Stimulated activated CD4-positive, alpha-beta T cell treated with anti-CD3 and anti-CD28 coated beads, Interleukin-1b, Interleukin-23, amount 100 ng/mL, for 4 hours (primary cell): ENCODE measurements at regions not wholly inside any gene's neighbourhood (a gene's known extent, or its start where the extent isn't known, plus 50 kb on each side); places are given as distances from the start of the nearest gene placed in this dataset.

Source experiments
- DNase-seq, 2 donors: peaks; one replicate each; pipeline ENCODE4 v3.0.0-alpha.2; 2020; ENCODE audit warnings: low read depth in 2 of 2

DNA sequence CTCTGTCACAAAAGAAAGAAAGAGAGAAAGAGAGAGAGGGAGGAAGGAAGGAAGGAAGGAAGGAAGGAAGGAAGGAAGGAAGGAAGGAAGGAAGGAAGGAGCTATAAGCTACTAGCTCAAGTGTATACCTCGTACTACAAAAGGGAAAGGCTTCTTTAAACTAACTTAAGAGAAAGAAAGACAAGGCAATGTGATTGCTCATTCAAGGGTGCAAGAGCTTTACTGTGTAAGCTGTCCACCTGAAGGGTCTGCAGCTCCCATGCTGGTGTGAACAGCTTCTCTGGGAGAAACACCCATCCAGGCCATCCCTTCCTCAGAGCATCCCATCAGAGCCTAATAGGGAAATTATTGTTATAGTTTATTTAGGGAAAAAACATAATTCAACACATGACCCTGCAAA, 286.1 kb upstream of the ID2 start:
- DNase-seq = no peak

DNA sequence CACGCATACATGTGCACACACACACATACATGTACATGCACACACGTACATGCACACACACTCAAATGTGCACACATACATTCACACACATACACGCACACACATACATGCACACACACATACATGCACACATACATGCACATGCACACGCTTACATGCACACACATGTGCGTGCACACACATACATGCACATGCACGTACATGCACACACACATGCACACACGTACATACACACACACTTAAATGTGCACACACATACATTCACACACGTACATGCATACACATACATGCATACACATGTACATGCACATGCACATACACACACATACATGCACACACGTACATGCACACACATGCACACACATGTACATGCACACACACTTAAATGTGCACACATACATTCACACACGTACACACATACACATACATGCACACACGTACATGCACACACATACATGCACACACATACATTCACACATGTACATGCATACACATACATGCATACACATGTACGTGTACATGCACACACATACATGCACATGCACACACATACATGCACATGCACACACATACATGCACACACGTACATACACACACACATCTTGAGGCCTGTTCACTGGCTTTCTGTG, 283.7 kb upstream of the ID2 start:
- DNase-seq = no peak

DNA sequence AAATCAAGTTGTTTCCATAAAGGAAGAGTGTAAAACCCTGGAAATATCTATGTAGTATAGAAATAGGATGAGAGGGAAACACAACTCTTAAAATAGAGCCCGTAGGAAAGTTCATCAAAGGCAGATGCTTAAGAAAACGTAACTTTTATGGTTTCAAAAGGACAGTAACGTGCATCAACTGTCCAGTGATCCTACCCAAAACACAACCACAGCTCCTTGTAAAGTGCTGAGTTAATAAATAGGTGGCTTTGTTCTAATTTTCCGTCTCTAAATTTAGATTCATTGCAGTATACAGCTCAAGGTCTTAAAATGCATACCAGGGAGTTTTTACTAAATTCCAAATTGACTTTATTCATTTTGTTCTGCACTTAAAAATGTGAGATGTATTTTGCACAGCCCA, 282.1 kb upstream of the ID2 start:
- DNase-seq = no peak

DNA sequence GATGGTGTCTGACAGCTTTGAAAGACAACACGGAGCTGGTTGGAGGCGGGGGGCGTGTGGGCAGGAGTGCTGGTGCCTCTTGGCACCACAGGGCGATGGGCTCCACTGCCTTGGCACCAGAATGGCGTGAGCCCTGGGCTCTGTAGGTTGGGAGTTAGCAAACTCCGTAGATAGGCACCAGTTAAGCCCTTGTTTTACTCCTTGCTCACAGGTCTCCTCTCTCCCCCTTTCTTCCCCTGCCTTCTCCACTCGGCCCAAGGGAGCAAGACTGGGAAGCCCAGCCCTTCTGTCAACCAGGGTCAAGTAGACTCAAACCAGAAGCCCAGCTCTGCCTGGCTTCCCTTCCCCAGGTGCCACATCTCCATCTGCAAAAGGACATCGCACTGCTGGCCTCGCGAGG, 281.7 kb upstream of the ID2 start:
- no peak for DNase-seq

DNA sequence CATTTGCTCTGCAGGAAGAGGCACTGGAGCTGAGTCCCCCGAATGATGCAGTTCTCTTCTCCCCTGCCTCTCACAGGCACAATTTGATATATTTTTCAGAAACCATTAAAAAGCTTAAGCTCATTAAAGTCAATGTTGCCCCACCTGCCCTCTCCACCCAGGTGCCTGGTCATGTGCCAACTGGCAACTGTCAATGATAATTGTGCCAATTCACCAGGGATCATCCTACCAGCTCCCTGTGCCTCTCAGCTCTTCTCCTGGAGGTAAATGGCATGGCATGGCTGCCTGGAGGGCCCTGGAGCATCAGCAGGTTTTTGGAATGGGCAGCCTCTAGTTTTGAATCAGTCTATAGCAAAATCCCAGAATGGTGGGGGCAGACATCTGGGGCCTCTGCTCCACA, 279.6 kb upstream of the ID2 start:
- DNase-seq = no peak

DNA sequence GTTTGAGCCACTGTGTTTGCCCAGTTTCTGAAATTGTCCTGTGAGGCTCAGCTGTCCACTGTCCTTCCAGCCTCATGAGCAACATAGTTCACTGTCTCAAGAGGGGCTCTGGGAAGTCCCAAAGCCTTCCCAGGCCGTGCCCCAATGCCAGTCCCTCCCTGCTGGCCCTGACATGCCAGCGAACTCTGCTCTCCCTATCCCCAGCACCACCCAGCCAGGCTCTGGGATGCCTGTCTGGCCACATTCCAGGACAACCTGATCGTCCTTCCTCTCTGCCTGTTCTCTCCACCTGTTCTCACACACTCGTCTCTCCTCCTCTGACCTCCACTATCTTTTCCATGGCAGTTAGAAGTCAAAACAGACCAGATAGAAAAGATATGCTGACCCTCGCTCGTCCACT, 278.0 kb upstream of the ID2 start:
- DNase-seq = no peak

DNA sequence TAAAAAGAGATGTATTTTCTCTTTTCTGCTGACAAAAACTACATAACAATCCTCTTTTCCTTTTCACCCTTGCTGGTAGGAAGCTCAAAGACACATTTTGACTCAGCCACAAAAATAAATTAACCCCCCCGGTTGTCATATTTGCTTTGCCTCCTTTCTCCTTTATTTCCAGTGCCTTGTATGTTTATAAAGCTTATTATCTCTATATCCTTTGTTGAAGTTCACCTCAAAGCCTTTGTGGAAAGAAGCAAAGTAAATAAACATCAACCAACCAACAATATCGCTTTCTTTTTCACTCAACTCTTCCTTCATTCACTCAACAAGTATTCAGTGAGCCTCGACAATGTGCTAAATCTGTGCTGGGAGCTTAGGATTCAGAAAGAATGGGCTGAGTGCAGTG, 276.5 kb upstream of the ID2 start:
- DNase-seq = no peak

DNA sequence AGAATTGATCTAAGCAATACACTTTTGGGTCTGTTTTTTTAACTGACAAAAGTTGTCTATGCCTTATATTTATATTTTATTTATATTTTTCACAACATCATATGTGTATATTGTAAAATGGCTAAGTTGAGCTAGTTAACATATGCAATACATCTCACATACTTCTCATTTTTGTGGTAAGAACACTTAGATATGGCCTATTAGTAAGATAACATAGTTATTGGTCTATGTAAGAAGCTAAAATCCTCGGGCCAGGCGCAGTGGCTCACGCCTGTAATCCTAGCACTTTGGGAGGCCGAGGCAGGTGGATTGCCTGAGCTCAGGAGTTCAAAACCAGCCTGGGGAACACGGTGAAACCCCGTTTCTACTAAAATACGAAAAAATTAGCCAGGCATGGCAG, 275.6 kb upstream of the ID2 start:
- no peak for DNase-seq

DNA sequence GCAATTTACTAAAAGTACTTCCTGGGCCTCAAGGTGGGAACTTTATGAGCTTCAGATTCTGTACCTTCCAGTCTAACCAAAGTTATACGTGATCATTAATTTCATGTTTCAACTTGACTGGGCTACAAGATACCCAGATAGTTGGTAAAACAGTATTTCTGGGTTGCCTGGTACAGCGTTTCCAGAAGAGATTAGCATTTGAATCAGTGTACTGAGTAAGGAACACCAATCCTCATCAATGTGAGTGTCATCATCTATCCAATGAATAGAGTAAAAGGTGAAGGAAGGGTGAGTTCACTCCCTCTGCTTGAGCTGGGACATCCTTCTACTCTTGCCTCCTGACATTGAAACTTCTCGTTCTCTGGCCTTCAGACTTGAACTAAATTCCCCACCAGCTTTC, 274.5 kb upstream of the ID2 start:
- no peak for DNase-seq

DNA sequence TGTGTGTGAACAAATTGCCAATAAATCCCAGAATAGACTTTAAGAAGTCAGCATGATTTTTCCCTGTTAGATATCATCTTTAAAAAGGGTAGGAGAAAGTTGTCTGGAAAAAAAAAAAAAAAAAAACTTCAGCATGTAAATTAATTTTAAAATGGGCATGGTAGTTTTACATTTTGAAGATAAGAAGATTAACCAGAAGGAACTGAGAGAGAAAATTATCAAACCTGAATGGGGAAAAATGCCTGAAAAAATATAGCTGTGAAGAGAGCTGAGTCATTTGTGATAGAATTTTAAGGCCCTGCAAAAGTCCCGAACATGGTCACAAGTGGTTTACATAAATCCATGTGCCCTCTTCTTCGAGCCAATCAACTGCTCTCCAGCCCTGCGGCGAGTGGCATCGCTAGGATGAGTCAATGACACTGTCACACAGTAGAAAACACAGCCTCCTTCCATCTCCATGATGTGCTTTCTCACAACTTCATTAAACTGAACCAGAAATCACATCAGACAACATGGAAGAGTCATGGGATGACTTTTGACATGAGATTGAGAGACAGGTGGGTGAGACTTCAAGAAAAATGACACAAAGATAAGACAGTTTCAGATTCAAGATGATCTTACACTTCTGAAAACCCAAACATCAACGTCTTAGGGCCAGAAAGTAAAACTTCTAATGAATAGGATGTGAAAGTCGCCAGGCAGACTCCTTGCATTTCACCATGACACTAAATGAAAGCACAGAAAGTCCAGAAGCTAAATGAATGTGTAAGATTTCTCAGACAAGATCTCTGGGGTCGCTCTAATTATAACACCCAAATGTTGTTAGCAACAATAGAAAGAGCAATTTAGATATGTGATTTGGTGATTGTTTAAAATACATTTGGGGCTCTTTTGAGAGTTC, 273.0 kb upstream of the ID2 start:
- DNase-seq = peak; percentile 12 to 51

DNA sequence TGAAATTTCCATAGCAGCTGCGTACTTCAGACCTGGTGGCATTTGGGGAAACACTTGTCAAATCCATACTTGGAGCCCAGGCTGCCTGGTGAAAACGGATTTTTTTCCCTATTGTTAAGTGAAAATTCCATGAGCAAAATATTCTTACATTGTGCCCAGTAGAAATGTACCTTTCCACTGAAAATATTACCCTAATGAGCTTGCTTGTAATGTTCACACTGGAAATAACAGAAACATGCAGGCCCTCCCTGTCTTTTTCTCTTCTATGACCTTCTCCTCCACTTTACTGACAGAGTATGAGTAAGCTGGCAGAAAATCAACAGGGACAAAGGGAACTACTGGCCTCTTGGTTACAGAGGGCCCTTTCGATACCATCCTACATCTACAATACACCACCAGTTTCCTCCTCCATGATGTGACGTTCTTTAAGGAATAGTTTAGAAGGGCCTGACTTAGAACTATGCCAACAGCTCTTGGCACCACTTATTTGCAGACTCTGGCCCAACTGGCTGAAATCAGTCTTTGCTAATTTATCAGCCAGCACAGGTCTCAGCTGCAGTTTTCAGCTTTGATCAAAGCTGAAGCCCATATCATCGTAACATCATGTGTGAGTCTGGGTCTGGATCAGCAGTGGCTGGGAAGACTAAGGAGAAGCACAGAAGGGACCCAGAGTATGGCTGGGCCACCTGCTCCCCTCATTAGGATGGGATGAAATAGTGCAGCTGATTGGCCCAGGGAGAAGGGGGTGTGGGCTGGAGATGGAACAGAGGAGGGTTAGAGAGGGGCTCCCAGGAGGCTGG, 272.2 kb upstream of the ID2 start:
- DNase-seq = no peak

DNA sequence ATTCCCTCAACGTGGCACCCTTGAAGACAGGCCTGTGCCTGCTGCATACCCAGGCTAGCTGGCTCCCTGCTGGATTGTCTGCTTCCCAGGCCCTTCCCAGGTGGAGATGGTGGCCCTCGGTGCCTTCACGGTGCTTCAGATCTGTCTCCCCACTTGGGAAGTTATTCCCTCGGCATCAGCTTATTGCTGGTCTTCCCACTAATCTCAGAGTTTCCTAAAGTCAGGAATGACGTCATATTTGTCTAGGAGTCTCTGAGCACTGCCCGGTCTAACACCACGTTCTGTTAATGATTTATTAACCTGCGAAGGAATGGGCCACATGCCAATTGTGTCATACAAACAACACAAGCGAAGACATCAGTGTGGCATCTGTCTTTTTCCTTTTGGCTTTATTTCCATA, 269.8 kb upstream of the ID2 start:
- no peak for DNase-seq

DNA sequence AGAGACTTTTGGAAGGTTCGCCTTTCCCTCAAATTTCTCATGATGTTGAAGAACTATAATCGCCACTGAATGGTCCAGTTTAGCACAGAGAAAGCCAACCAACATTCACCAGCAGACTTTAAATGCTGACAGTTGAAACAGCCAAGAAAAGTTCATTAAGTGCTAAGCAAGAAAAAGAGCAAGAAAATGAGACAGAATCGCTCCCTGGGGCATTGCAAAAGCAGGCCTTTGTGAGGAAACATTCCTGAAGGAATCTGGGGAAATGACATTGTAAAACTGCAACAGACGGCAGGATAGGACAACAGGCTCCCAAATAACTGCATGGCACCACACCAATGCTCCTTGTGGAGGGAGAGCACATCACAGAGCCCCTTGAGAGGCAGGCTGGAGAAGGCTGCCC, 269.3 kb upstream of the ID2 start:
- DNase-seq = no peak

DNA sequence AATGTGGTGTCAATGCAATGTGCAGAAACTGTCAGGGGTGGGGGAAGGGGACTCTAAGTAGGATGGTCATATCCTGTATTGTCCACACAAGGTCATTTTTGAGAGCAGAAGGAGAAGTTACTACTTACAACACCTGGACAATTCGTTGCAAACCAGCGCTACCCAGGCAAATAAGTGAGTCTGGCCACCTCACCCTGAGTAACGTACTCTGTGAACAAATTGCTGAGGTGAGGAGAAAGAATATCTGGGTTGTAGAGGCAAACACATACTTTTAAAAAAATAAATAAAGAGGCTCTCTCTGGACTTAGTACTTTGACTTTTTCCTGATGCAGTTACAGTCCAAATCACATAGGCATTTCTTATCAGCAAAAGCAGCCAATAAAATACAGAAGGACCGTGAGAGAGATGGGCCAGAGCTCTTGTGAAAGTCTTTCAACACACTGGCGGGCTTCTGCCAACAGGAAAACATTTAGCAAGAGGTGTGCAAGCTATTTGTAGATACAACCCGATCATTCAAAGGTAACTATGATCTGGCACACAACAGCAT, 268.2 kb upstream of the ID2 start:
- DNase-seq = no peak

DNA sequence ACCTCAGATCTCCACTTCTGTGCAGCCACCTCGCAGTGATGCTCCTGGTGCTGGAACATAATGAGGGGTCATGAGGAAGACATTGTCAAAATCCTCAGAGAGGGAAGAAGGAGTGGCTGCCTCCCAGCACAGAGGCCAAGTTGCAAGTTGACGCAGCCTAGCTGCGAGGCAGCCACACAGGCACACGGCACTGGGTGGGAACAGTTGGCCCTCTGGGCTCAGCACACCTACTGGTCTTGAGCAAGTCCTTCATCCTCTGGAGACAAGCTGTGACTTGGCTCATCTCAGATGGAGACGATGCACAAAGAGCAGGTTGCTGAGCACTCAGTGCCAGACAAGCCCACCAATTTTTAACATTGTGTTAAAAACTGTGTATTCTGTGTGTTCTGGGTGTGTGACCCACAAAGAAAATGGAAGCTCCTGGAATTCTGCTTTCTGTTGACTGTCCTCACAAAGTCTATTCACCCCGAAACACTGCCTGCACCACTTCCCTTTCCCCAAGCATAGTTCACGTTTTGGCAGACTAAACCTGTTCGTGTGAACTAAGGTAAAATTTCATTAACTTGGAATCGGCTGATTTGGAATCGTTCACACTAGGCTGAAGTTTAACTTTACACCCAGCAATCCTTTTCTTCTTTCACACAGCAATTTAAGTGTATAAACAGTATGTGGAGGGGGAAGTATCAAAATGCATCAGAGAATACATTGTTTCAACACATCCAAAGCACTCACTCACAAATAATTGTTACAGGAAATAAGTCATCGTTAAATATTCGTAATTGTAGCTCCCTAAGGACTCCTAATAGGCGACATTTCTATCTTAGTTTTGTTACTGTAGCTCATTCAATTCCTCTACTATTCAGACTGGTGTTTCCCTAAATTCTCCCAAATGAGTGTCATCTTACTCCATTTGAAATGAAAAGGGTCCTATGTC, 266.6 kb upstream of the ID2 start:
- DNase-seq = no peak

DNA sequence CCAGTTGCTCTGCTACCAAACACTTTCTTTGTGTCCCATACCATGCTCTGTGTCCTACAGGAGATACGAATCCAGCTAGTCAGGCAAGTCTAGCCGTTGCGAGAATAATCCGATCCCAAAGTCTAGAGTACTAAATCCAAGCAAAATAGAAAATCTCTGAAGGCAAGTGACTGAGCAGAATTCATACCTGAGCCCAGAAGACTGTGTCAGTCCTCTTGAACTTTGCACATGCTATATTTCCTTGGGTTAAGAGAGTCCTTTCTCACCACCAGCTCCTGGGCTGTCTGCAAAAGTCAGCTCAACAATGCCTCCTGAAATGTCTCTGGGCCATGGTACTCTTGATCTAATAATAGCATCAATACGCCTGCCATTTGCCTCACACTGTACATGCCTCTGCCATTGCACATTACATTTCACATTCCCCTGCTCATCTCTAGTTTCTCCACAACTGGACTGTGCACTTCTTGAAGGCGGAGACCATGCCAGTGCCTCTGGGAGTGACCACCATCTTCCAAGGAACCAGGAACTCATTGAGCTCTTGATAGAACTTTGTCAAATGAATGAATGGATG, 265.8 kb upstream of the ID2 start:
- DNase-seq = no peak

DNA sequence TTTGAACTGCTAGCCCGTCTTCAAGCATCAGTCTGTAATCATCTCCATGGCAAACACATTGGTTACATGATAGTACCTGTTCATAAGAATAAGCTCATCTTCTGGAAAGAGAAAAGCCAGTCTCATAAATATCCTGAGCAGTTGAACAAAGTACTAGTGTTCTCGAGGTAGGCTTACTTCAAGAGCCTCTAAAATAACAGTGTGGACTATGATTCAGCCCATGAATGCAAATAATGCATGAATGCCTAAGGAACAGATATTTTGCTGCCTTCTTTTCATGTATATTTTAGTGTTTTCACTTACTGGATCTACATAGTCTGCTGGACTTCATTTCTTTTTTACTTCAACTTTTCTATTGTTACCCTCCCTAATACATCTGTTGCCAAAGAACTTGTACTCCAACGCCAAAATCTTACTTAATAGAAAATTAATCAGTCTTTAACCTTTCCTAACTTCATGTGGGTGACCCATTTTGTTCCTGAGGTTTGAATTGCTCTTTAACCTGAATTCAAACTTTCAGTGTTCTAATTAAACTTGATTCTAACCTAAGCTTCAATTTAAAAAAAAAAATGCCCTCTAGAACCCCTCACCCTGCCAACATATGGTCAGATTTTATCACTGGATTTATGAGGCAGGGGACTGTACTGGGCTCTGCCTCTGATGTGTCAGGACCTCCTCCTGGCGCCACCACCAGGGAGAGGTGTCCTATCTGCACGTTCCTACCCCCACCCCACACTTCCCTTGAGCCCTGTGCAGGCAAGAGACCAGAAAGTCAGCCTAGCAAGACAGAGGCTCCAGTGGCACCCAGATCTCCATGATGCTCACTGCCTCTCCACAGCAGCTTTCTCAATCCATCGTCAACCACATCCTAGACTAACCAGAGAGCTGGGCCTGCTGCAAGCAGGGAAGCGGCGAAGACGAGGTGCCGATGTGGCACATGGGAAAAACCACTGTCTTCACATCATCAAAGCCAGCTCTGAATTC, 264.7 kb upstream of the ID2 start:
- no peak for DNase-seq

DNA sequence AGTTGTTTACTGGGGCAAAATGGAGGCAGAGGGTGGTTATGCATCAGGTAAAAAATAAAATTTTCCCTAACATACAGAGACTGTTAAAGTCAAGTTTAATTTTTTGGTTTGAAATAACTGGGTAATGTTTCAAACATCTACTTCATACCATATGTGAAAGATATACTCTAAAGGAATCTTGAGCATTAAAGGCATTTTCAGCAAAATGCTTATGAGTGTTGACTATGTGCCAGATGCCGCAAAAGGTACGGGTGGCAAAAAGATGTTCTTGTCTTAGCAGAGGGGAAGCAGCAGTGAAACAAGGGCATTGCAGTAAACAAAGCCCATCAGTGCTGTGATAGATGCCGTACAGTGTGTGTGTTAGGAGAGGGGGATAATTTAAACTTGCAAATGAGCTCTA, 263.1 kb upstream of the ID2 start:
- no peak for DNase-seq

DNA sequence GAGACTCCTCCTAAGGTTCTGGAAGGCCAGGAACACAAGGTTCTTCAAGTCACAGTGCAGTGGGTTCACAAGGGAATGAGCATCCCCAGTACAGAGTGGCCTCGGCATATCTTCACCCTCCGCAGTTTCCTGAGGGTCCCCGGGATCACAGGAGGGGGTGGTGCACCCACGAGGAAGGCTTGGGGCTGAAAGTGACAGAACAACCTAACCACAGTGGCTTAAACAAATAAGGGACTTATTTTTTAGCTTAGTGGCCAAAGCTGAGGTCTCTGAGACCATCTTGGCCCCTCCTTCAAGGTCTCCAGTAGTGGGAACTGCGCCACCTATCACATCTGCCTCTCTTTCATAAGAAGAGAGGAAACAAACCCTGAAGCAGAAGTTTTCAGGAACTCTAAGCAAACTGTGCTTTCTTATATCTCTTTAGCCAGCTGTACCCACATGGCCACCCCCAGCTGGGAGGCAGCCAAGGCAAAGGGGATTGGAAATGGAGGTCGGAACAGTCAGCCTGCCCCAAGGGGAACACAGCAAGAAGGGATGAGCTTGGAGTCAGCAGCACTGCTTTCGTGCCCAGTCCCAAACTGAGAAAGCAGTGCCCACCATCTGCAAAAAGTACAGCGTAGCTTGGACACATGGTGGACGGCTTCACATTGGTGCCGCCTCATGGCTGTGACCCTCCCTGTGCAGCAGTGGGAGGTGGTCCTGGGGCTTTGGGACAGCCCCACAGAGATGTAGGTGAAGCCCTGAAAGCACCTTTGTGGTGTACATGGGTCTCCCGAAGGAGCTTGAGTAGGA, 260.0 kb upstream of the ID2 start:
- no peak for DNase-seq
